Cardiac fibroblast (primary cell): ENCODE measurements at regions not wholly inside any gene's neighbourhood (a gene's known extent, or its start where the extent isn't known, plus 50 kb on each side); places are given as distances from the start of the nearest gene placed in this dataset.

Experiments
- DNase-seq, 2 donors: peaks; one replicate each; pipeline versions ENCODE4 v3.0.0 to v3.0.0-alpha.2; 2010; ENCODE audit warnings: low read depth in 2 of 2
- H3K4me3 ChIP-seq, 2 donors: replicated peaks in 1 of 2; 1 replicate in 1 of 2; 2 replicates in 1 of 2; pipeline ENCODE4 v1.5.1; 2011; ENCODE audit warnings: low read depth in 2 of 2, low read length in 2 of 2, mild to moderate bottlenecking in 2 of 2, moderate library complexity in 1 of 2
- CTCF ChIP-seq: IDR thresholded peaks from one replicate; pipeline ENCODE4 v1.5.1; 2011; ENCODE audit warnings: low read depth, mild to moderate bottlenecking, low read length, inconsistent platforms

- H3K4me3 ChIP-seq, result no peak overlapping the region
- no peak for TF ChIP-seq CTCF
- no peak for DNase-seq
Observed at GRCh38 chr11:39462506-39462905, 1996.9 kb downstream of the LRRC4C start.

GRCh38 chr11:39461066-39461465 lies 1998.4 kb downstream of the LRRC4C start:
- H3K4me3 ChIP-seq, result no peak overlapping the region
- no peak for TF ChIP-seq CTCF
- no peak for DNase-seq

GRCh38 chr11:39459606-39460005 lies 1999.8 kb downstream of the LRRC4C start:
- no peak overlapping the region for H3K4me3 ChIP-seq
- no peak for TF ChIP-seq CTCF
- DNase-seq, result no peak

GRCh38 chr11:39458481-39458880 lies 2001.0 kb downstream of the LRRC4C start:
- no peak overlapping the region for H3K4me3 ChIP-seq
- TF ChIP-seq CTCF, result no peak
- no peak for DNase-seq

- no peak for DNase-seq
- no peak for TF ChIP-seq CTCF
- H3K4me3 ChIP-seq, result no peak overlapping the region
Observed at GRCh38 chr11:39443424-39444022, 2015.9 kb downstream of the LRRC4C start.

GRCh38 chr11:39442177-39442576 lies 2017.3 kb downstream of the LRRC4C start:
- no peak for DNase-seq
- TF ChIP-seq CTCF, result no peak
- no peak overlapping the region for H3K4me3 ChIP-seq

GRCh38 chr11:39435641-39436040 lies 2023.8 kb downstream of the LRRC4C start:
- H3K4me3 ChIP-seq, result no peak overlapping the region
- no peak for DNase-seq
- TF ChIP-seq CTCF, result no peak
